Prostate gland (tissue), 2 donors: ENCODE measurements at regions not wholly inside any gene's neighbourhood (a gene's known extent, or its start where the extent isn't known, plus 50 kb on each side); places are given as distances from the start of the nearest gene placed in this dataset.

Experiments used
- POLR2A ChIP-seq: fragments of 450-650 bp; IDR thresholded peaks from one replicate; pipeline ENCODE4 v1.6.1; 2016; ENCODE audit warnings: antibody characterized with exemption, mild to moderate bottlenecking
- POLR2AphosphoS5 ChIP-seq: sonication (generic); formaldehyde crosslinking; IDR thresholded peaks from one replicate; pipeline ENCODE4 v1.6.1; 2017; ENCODE audit warnings: antibody characterized with exemption
- TF ChIP-seq, protein P1 (sequence below), 4 experiments: fragments of 200-600 bp in 2 of 4; fragments of 450-650 bp in 2 of 4; sonication (generic) in 2 of 4; IDR thresholded peaks; 1 replicate in 3 of 4; 2 replicates in 1 of 4; pipeline ENCODE4 v1.5.1; 2016 to 2019; ENCODE audit warnings: antibody characterized with exemption in 4 of 4, mild to moderate bottlenecking in 2 of 4, moderate library complexity in 2 of 4

DNA sequence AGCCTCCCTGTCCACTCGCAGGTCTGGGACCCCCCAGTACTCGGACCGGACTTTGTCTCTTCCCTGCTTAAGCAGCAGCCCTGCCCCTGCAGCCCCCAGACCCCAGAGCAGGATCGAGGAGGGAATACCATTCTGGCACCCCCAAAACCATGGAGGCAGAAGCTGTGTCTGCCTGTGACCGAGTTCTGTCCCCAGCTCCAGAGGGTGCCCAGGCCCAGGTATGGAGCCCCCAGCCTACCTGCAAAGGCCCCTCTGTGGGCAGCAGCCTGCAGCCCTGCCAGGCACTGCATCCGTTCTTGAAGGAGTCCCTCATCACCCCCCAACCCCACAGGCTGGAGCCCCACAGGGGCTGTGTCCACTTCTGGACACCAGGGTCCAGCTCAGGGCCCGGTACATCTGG is 163.8 kb downstream of the BRD1 start:
- TF ChIP-seq POLR2AphosphoS5, result no peak
- TF ChIP-seq, protein P1, sequence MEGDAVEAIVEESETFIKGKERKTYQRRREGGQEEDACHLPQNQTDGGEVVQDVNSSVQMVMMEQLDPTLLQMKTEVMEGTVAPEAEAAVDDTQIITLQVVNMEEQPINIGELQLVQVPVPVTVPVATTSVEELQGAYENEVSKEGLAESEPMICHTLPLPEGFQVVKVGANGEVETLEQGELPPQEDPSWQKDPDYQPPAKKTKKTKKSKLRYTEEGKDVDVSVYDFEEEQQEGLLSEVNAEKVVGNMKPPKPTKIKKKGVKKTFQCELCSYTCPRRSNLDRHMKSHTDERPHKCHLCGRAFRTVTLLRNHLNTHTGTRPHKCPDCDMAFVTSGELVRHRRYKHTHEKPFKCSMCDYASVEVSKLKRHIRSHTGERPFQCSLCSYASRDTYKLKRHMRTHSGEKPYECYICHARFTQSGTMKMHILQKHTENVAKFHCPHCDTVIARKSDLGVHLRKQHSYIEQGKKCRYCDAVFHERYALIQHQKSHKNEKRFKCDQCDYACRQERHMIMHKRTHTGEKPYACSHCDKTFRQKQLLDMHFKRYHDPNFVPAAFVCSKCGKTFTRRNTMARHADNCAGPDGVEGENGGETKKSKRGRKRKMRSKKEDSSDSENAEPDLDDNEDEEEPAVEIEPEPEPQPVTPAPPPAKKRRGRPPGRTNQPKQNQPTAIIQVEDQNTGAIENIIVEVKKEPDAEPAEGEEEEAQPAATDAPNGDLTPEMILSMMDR (IDR thresholded peaks at IDR 0.05), result no peak
- no peak for TF ChIP-seq POLR2A
